ENCODE measurements at regions not wholly inside any gene's neighbourhood (a gene's known extent, or its start where the extent isn't known, plus 50 kb on each side); places are given as distances from the start of the nearest gene placed in this dataset.
"Not testable (repeated sequence)": the region's sequence is repeated elsewhere in the genome, so short reads cannot be mapped to it uniquely, and the experiment has no call there.

DNA sequence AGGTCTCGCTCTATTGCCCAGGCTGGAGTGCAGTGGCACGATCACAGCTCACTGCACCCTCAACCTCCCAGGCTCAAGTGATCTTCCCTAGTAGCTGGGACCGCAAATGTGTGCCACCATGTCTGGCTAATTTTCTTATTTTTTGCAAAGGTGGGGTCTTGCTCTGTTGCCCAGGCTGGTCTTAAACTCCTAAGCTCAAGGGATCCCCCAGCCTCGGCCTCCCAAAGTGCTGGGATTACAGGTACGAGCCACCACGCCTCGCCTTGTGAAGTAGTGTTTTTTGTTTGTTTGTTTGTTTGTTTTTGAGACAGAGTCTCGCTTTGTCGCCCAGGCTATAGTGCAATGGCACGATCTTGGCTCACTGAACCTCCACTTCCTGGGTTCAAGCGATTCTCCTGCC, 125.5 kb downstream of the HAUS1 start:
- TF ChIP-seq, protein P1, sequence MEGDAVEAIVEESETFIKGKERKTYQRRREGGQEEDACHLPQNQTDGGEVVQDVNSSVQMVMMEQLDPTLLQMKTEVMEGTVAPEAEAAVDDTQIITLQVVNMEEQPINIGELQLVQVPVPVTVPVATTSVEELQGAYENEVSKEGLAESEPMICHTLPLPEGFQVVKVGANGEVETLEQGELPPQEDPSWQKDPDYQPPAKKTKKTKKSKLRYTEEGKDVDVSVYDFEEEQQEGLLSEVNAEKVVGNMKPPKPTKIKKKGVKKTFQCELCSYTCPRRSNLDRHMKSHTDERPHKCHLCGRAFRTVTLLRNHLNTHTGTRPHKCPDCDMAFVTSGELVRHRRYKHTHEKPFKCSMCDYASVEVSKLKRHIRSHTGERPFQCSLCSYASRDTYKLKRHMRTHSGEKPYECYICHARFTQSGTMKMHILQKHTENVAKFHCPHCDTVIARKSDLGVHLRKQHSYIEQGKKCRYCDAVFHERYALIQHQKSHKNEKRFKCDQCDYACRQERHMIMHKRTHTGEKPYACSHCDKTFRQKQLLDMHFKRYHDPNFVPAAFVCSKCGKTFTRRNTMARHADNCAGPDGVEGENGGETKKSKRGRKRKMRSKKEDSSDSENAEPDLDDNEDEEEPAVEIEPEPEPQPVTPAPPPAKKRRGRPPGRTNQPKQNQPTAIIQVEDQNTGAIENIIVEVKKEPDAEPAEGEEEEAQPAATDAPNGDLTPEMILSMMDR (IDR thresholded peaks at IDR 0.05; ENCODE audit: low read depth, low read length), result not testable (repeated sequence)
- TF ChIP-seq EZH2phosphoT487 (IDR thresholded peaks at IDR 0.05; ENCODE audit: low read depth), result not testable (repeated sequence)

Data from OCI-LY3 (cell line).